MCF 10A (cell line): ENCODE measurements at regions not wholly inside any gene's neighbourhood (a gene's known extent, or its start where the extent isn't known, plus 50 kb on each side); places are given as distances from the start of the nearest gene placed in this dataset.

Source experiments
- BruUV-seq: library from RNA; stranded (reverse); fragments of 400-500 nt; replicated peaks from 2 replicates; lab custom pipeline; 2021; lab: Mats Ljungman, UMichigan
- CTCF ChIA-PET: fragments of 300-600 bp; sonication (Branson Sonifier 250); formaldehyde crosslinking; extraction: SDS; loops from one replicate; lab custom pipeline; 2021; ENCODE audit warnings: antibody characterized with exemption, inconsistent platforms; lab: Yijun Ruan, JAX
- POLR2A ChIA-PET: fragments of 300-600, 350-650 bp; sonication (Branson Sonifier 250); formaldehyde crosslinking; extraction: SDS; loops from one replicate; lab custom pipeline; 2020; ENCODE audit warnings: antibody characterized with exemption, inconsistent platforms; lab: Yijun Ruan, JAX
- DNase-seq: peaks from one replicate; pipeline ENCODE4 v3.0.0-alpha.2; 2018; ENCODE audit not compliant: unreplicated experiment
- H3K27ac Mint-ChIP-seq: one replicate; pipeline ENCODE4 v1.8.0; 2022; ENCODE audit warnings: mild to moderate bottlenecking, low read depth, mixed read lengths; ENCODE audit not compliant: unreplicated experiment
- H3K27me3 Mint-ChIP-seq: one replicate; pipeline ENCODE4 v1.8.0; 2022; ENCODE audit warnings: mixed read lengths; ENCODE audit not compliant: insufficient read depth, unreplicated experiment
- H3K36me3 Mint-ChIP-seq: one replicate; pipeline ENCODE4 v1.8.0; 2022; ENCODE audit warnings: mild to moderate bottlenecking, moderate library complexity, mixed read lengths; ENCODE audit not compliant: insufficient read depth, unreplicated experiment
- H3K4me1 Mint-ChIP-seq: one replicate; pipeline ENCODE4 v1.8.0; 2022; ENCODE audit warnings: mixed read lengths; ENCODE audit not compliant: insufficient read depth, unreplicated experiment
- H3K4me3 Mint-ChIP-seq: one replicate; pipeline ENCODE4 v1.8.0; 2022; ENCODE audit warnings: mild to moderate bottlenecking, moderate library complexity, mixed read lengths; ENCODE audit not compliant: unreplicated experiment
- H3K9me3 Mint-ChIP-seq: one replicate; pipeline ENCODE4 v1.8.0; 2022; ENCODE audit warnings: mixed read lengths; ENCODE audit not compliant: unreplicated experiment
- CTCF ChIP-seq: fragments of 200-600 bp; IDR thresholded peaks from one replicate; pipeline ENCODE4 v1.8.0; 2022; ENCODE audit warnings: antibody characterized with exemption, mild to moderate bottlenecking; ENCODE audit not compliant: unreplicated experiment
- intact Hi-C: fragments of 100-400 bp; cut with micrococcal nuclease; formaldehyde crosslinking; loops from 2 replicates; pipeline ENCODE4 v1.14.1; 2022

GRCh38 chr18:75142677-75143076 is 66.3 kb downstream of the PTGR3 start:
- H3K27me3 Mint-ChIP-seq = peaks cover 24% of the 10 kb centered on the region
- POLR2A ChIA-PET = no interaction called here
- CTCF ChIA-PET = interaction anchor here (0.5 kb wide), 1 partner anchor 404 kb away, joined by 3 read pairs; no protein-coding TSS in a partner anchor
- peaks cover 18% of the 10 kb centered on the region for H3K9me3 Mint-ChIP-seq
- no peak for TF ChIP-seq CTCF
- no peak overlapping the region for H3K4me3 Mint-ChIP-seq
- BruUV-seq = no TSS peak
- intact Hi-C loops = no loop called here
- no peak overlapping the region for H3K27ac Mint-ChIP-seq
- no peak for DNase-seq
- H3K4me1 Mint-ChIP-seq = no peaks in the 10 kb centered on the region
- no peaks in the 10 kb centered on the region for H3K36me3 Mint-ChIP-seq

GRCh38 chr18:75141734-75142133 is 67.2 kb downstream of the PTGR3 start:
- Mint-ChIP-seq H3K36me3 (no peaks in the 10 kb centered on the region), H3K9me3 (peaks cover 8% of the 10 kb centered on the region), H3K27ac (no peak overlapping the region), H3K4me3 (no peak overlapping the region), H3K4me1 (no peaks in the 10 kb centered on the region), H3K27me3 (peaks cover 24% of the 10 kb centered on the region)
- no peak for DNase-seq
- no TSS peak for BruUV-seq
- CTCF ChIA-PET = interaction anchor here (0.6 kb wide), 1 partner anchor 986 kb away, joined by 3 read pairs; no protein-coding TSS in a partner anchor
- intact Hi-C loops = no loop called here
- no peak for TF ChIP-seq CTCF
- POLR2A ChIA-PET = no interaction called here

- no TSS peak for BruUV-seq
- H3K27ac Mint-ChIP-seq = no peak overlapping the region
- no peaks in the 10 kb centered on the region for H3K36me3 Mint-ChIP-seq
- no peak for TF ChIP-seq CTCF
- CTCF ChIA-PET = no interaction called here
- intact Hi-C loops = no loop called here
- H3K27me3 Mint-ChIP-seq = peaks cover 24% of the 10 kb centered on the region
- POLR2A ChIA-PET = no interaction called here
- no peaks in the 10 kb centered on the region for H3K4me1 Mint-ChIP-seq
- H3K9me3 Mint-ChIP-seq = peaks cover 3% of the 10 kb centered on the region
- H3K4me3 Mint-ChIP-seq = no peak overlapping the region
- DNase-seq = no peak
Measured at GRCh38 chr18:75141166-75141565, 67.8 kb downstream of the PTGR3 start.

GRCh38 chr18:75140296-75140695 is 68.6 kb downstream of the PTGR3 start:
- Mint-ChIP-seq H3K9me3 (no peaks in the 10 kb centered on the region), H3K4me1 (no peaks in the 10 kb centered on the region), H3K27me3 (peaks cover 24% of the 10 kb centered on the region), H3K27ac (no peak overlapping the region), H3K4me3 (no peak overlapping the region), H3K36me3 (no peaks in the 10 kb centered on the region)
- CTCF ChIA-PET = no interaction called here
- POLR2A ChIA-PET = no interaction called here
- no peak for DNase-seq
- intact Hi-C loops = no loop called here
- TF ChIP-seq CTCF = no peak
- BruUV-seq = no TSS peak
